WTC11 (cell line): ENCODE measurements at regions not wholly inside any gene's neighbourhood (a gene's known extent, or its start where the extent isn't known, plus 50 kb on each side); places are given as distances from the start of the nearest gene placed in this dataset.

Source experiments
- ATAC-seq: fragments of 200-7000 bp; cut with Tn5 transposase; 2 replicates; pipeline ENCODE4 v1.10.0; 2021; ENCODE audit warnings: mild to moderate bottlenecking, moderate library complexity
- CTCF ChIA-PET: fragments of 300-600 bp; sonication (Branson Sonifier 250); formaldehyde crosslinking; loops from one replicate; lab custom pipeline; 2021; ENCODE audit warnings: antibody characterized with exemption; lab: Charles Lee
- POLR2A ChIA-PET: fragments of 350-600 bp; sonication (Branson Sonifier 250); formaldehyde crosslinking; loops from one replicate; lab custom pipeline; 2021; ENCODE audit warnings: antibody characterized with exemption; lab: Charles Lee
- DNase-seq: peaks from one replicate; pipeline ENCODE4 v3.0.0; 2021; ENCODE audit warnings: low spot score
- H3K27ac Mint-ChIP-seq: 2 replicates; pipeline ENCODE4 v1.8.0; 2021; ENCODE audit warnings: mixed read lengths
- H3K27me3 Mint-ChIP-seq: 2 replicates; pipeline ENCODE4 v1.8.0; 2021; ENCODE audit warnings: low read depth, mild to moderate bottlenecking, moderate library complexity, mixed read lengths
- H3K36me3 Mint-ChIP-seq: 2 replicates; pipeline ENCODE4 v1.8.0; 2021; ENCODE audit warnings: mixed read lengths
- H3K4me1 Mint-ChIP-seq: 2 replicates; pipeline ENCODE4 v1.8.0; 2022; ENCODE audit warnings: mixed read lengths
- H3K4me3 Mint-ChIP-seq: 2 replicates; pipeline ENCODE4 v1.8.0; 2021; ENCODE audit warnings: mild to moderate bottlenecking, moderate library complexity, mixed read lengths
- H3K9me3 Mint-ChIP-seq: 2 replicates; pipeline ENCODE4 v1.8.0; 2021; ENCODE audit warnings: mixed read lengths
- AFF4 ChIP-seq: sonication (generic); formaldehyde crosslinking; IDR thresholded peaks from 2 replicates; pipeline ENCODE4 v1.8.1; 2023; ENCODE audit warnings: mild to moderate bottlenecking, missing genetic modification reagents, borderline replicate concordance
- ETV6 ChIP-seq: sonication (generic); formaldehyde crosslinking; IDR thresholded peaks from 2 replicates; pipeline ENCODE4 v1.8.1; 2022; ENCODE audit warnings: mild to moderate bottlenecking, missing genetic modification reagents
- FOXJ3 ChIP-seq: sonication (generic); formaldehyde crosslinking; IDR thresholded peaks from 2 replicates; pipeline ENCODE4 v1.9.0; 2021; ENCODE audit warnings: missing genetic modification reagents, mild to moderate bottlenecking, borderline replicate concordance
- JUN ChIP-seq: sonication (generic); formaldehyde crosslinking; IDR thresholded peaks from 2 replicates; pipeline ENCODE4 v1.8.0; 2023; ENCODE audit warnings: mild to moderate bottlenecking, missing genetic modification reagents
- PRRX2 ChIP-seq: fragments of 250-450 bp; sonication (Bioruptor Pico); IDR thresholded peaks from 2 replicates; pipeline ENCODE4 v1.8.0; 2021; ENCODE audit warnings: mild to moderate bottlenecking
- TCF7 ChIP-seq: sonication (generic); formaldehyde crosslinking; IDR thresholded peaks from 2 replicates; pipeline ENCODE4 v1.8.0; 2022; ENCODE audit warnings: mild to moderate bottlenecking, low read depth, missing genetic modification reagents, moderate library complexity
- TEAD1 ChIP-seq: sonication (generic); formaldehyde crosslinking; IDR thresholded peaks from 2 replicates; pipeline ENCODE4 v1.8.0; 2022; ENCODE audit warnings: mild to moderate bottlenecking, missing genetic modification reagents
- TP53 ChIP-seq: sonication (generic); formaldehyde crosslinking; IDR thresholded peaks from 2 replicates; pipeline ENCODE4 v1.8.1; 2023; ENCODE audit warnings: mild to moderate bottlenecking, missing genetic modification reagents
- ZNF416 ChIP-seq: fragments of 250-450 bp; sonication (Bioruptor Pico); IDR thresholded peaks from 2 replicates; pipeline ENCODE4 v1.9.0; 2021; ENCODE audit warnings: mild to moderate bottlenecking, inconsistent platforms
- TF ChIP-seq, protein P1 (sequence below): fragments of 250-450 bp; sonication (Bioruptor Pico); IDR thresholded peaks from 2 replicates; pipeline ENCODE4 v2.1.2; 2022; ENCODE audit warnings: mild to moderate bottlenecking, moderate library complexity
- TF ChIP-seq, protein P2 (sequence below): sonication (generic); formaldehyde crosslinking; IDR thresholded peaks from 2 replicates; pipeline ENCODE4 v1.8.0; 2022; ENCODE audit warnings: missing genetic modification reagents
- TF ChIP-seq, protein P3 (sequence below): sonication (generic); formaldehyde crosslinking; IDR thresholded peaks from 2 replicates; pipeline ENCODE4 v1.8.0; 2022; ENCODE audit warnings: mild to moderate bottlenecking, missing genetic modification reagents
- TF ChIP-seq, protein P4 (sequence below): sonication (generic); formaldehyde crosslinking; IDR thresholded peaks from 2 replicates; pipeline ENCODE4 v1.8.0; 2023; ENCODE audit warnings: missing genetic modification reagents
- TF ChIP-seq, protein P5 (sequence below): sonication (generic); formaldehyde crosslinking; IDR thresholded peaks from 2 replicates; pipeline ENCODE4 v1.8.1; 2023; ENCODE audit warnings: mild to moderate bottlenecking, missing genetic modification reagents
- TF ChIP-seq, protein P6 (sequence below): fragments of 250-450 bp; sonication (Bioruptor Pico); IDR thresholded peaks from 2 replicates; pipeline ENCODE4 v1.8.0; 2021; ENCODE audit warnings: mild to moderate bottlenecking

GRCh38 chr4:104574371-104574770 lies 79.7 kb upstream of the CXXC4 start (continued):
- TF ChIP-seq, protein P1, sequence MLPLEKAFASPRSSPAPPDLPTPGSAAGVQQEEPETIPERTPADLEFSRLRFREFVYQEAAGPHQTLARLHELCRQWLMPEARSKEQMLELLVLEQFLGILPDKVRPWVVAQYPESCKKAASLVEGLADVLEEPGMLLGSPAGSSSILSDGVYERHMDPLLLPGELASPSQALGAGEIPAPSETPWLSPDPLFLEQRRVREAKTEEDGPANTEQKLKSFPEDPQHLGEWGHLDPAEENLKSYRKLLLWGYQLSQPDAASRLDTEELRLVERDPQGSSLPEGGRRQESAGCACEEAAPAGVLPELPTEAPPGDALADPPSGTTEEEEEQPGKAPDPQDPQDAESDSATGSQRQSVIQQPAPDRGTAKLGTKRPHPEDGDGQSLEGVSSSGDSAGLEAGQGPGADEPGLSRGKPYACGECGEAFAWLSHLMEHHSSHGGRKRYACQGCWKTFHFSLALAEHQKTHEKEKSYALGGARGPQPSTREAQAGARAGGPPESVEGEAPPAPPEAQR (CRISPR knock-in tag): no peak
- TF ChIP-seq, protein P2, sequence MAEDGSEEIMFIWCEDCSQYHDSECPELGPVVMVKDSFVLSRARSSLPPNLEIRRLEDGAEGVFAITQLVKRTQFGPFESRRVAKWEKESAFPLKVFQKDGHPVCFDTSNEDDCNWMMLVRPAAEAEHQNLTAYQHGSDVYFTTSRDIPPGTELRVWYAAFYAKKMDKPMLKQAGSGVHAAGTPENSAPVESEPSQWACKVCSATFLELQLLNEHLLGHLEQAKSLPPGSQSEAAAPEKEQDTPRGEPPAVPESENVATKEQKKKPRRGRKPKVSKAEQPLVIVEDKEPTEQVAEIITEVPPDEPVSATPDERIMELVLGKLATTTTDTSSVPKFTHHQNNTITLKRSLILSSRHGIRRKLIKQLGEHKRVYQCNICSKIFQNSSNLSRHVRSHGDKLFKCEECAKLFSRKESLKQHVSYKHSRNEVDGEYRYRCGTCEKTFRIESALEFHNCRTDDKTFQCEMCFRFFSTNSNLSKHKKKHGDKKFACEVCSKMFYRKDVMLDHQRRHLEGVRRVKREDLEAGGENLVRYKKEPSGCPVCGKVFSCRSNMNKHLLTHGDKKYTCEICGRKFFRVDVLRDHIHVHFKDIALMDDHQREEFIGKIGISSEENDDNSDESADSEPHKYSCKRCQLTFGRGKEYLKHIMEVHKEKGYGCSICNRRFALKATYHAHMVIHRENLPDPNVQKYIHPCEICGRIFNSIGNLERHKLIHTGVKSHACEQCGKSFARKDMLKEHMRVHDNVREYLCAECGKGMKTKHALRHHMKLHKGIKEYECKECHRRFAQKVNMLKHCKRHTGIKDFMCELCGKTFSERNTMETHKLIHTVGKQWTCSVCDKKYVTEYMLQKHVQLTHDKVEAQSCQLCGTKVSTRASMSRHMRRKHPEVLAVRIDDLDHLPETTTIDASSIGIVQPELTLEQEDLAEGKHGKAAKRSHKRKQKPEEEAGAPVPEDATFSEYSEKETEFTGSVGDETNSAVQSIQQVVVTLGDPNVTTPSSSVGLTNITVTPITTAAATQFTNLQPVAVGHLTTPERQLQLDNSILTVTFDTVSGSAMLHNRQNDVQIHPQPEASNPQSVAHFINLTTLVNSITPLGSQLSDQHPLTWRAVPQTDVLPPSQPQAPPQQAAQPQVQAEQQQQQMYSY (CRISPR knock-in tag): no peak
- TF ChIP-seq TEAD1 (CRISPR knock-in tag) (no peak), PRRX2 (CRISPR knock-in tag) (no peak), ZNF416 (CRISPR knock-in tag) (no peak), JUN (no peak)
- TF ChIP-seq, protein P3, sequence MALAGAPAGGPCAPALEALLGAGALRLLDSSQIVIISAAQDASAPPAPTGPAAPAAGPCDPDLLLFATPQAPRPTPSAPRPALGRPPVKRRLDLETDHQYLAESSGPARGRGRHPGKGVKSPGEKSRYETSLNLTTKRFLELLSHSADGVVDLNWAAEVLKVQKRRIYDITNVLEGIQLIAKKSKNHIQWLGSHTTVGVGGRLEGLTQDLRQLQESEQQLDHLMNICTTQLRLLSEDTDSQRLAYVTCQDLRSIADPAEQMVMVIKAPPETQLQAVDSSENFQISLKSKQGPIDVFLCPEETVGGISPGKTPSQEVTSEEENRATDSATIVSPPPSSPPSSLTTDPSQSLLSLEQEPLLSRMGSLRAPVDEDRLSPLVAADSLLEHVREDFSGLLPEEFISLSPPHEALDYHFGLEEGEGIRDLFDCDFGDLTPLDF: no peak
- TF ChIP-seq, protein P4, sequence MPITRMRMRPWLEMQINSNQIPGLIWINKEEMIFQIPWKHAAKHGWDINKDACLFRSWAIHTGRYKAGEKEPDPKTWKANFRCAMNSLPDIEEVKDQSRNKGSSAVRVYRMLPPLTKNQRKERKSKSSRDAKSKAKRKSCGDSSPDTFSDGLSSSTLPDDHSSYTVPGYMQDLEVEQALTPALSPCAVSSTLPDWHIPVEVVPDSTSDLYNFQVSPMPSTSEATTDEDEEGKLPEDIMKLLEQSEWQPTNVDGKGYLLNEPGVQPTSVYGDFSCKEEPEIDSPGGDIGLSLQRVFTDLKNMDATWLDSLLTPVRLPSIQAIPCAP: no peak
- TF ChIP-seq, all 79 proteins: peak for 0

DNA sequence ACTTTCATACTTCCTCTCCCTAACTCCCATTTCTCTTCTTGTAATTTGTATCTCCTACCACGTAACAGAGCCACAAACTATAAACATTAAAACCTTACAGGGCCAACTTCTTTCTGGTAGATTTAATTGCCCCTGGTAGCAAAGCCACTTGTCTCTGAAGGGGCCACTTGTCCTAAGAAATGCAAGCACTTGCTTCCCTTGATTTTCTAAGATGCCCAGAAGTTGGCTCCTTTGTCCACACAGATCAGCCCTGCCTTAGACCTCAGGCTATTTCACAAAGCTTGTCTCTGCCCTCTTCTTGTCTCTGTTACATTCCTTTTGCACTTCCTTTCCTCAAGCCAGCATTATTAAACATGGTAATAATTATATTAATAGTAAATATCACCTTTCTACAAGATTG lies 80.6 kb upstream of the CXXC4 start:
- no peaks in the 10 kb centered on the region; the same call in 1 of the 2 replicates for H3K9me3 Mint-ChIP-seq
- CTCF ChIA-PET: no interaction called here

More for the DNA sequence above, 80.6 kb upstream of the CXXC4 start:
- no peak overlapping the region for H3K27ac Mint-ChIP-seq
- no peak for TF ChIP-seq AFF4 (CRISPR knock-in tag)
- TF ChIP-seq ETV6 (CRISPR knock-in tag): no peak
- TF ChIP-seq, protein P5, sequence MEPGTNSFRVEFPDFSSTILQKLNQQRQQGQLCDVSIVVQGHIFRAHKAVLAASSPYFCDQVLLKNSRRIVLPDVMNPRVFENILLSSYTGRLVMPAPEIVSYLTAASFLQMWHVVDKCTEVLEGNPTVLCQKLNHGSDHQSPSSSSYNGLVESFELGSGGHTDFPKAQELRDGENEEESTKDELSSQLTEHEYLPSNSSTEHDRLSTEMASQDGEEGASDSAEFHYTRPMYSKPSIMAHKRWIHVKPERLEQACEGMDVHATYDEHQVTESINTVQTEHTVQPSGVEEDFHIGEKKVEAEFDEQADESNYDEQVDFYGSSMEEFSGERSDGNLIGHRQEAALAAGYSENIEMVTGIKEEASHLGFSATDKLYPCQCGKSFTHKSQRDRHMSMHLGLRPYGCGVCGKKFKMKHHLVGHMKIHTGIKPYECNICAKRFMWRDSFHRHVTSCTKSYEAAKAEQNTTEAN (CRISPR knock-in tag): no peak
- TF ChIP-seq FOXJ3: no peak
- no peak for TF ChIP-seq TCF7 (CRISPR knock-in tag)
- TF ChIP-seq, protein P6, sequence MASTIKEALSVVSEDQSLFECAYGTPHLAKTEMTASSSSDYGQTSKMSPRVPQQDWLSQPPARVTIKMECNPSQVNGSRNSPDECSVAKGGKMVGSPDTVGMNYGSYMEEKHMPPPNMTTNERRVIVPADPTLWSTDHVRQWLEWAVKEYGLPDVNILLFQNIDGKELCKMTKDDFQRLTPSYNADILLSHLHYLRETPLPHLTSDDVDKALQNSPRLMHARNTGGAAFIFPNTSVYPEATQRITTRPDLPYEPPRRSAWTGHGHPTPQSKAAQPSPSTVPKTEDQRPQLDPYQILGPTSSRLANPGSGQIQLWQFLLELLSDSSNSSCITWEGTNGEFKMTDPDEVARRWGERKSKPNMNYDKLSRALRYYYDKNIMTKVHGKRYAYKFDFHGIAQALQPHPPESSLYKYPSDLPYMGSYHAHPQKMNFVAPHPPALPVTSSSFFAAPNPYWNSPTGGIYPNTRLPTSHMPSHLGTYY (CRISPR knock-in tag): no peak
- TF ChIP-seq TP53 (CRISPR knock-in tag): no peak
- H3K4me1 Mint-ChIP-seq: peaks cover 9% of the 10 kb centered on the region
- no peaks in the 10 kb centered on the region for H3K27me3 Mint-ChIP-seq
- DNase-seq (no peak), ATAC-seq (no peak)
- H3K4me3 Mint-ChIP-seq: no peak overlapping the region
- no peaks in the 10 kb centered on the region for H3K36me3 Mint-ChIP-seq
- POLR2A ChIA-PET: no interaction called here
